ENCODE measurements at regions not wholly inside any gene's neighbourhood (a gene's known extent, or its start where the extent isn't known, plus 50 kb on each side); places are given as distances from the start of the nearest gene placed in this dataset.

DNA sequence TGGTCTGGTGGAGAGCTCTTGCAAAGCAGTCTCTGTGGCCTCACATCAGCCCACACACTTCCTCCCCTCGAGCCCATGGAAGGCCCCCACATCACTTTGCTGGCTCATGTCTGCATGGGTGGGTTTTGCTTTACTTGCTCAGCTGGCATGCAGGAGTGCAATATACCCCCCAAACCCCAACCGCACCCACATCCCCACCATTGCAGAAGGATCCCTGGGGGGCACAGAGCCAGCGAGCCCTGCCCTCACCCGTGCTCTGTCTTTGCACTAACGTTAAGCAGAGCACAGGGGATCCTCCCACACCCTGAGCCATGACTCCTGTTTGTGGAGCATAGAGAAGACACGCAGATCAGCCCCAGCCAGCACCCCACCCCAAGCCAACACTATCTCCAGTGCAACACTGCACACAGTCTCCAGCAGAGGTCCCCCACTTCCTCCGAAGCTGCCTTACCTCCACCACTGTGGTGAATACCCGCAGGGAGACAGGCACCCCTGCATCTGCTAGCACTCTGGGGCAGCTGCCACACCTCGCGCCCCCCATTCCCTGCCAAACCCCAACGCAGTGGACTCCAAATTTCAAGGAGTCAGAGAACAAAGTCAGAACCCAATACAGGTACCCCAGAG, 177.8 kb upstream of the RGPD4 start:
- no peak for DNase-seq
- Histone ChIP-seq H3K27me3 (no peaks in the 10 kb centered on the region), H3K4me1 (no peaks in the 10 kb centered on the region), H3K9me3 (peaks cover 0 to 20% (median 0%) of the 10 kb centered on the region in 3 donors), H3K36me3 (no peaks in the 10 kb centered on the region), H3K27ac (no peak overlapping the region), H3K4me3 (no peak overlapping the region)
- intact Hi-C loops (cut with DNase I): no loop called here
- WGBS, 2 donors: 80% methylated on average over 2 of the region's 11 CpGs; no CpG with 5 or more reads in 1 of the 2 donors
- TF ChIP-seq CTCF (IDR thresholded peaks at IDR 0.05) (no peak), POLR2A (IDR thresholded peaks at IDR 0.05) (no peak)

- Histone ChIP-seq H3K27me3 (no peaks in the 10 kb centered on the region), H3K4me1 (no peaks in the 10 kb centered on the region), H3K36me3 (no peaks in the 10 kb centered on the region), H3K27ac (no peak overlapping the region), H3K9me3 (no peaks in the 10 kb centered on the region), H3K4me3 (no peak overlapping the region)
- 68 to 80% methylated on average over 3 of the region's 3 CpGs for WGBS, 2 donors
- intact Hi-C loops (cut with DNase I): no loop called here
- no peak for DNase-seq
- TF ChIP-seq CTCF (IDR thresholded peaks at IDR 0.05): no peak
- TF ChIP-seq POLR2A (IDR thresholded peaks at IDR 0.05): no peak
Observed at GRCh38 chr2:107657049-107657448, 169.6 kb upstream of the RGPD4 start.

DNA sequence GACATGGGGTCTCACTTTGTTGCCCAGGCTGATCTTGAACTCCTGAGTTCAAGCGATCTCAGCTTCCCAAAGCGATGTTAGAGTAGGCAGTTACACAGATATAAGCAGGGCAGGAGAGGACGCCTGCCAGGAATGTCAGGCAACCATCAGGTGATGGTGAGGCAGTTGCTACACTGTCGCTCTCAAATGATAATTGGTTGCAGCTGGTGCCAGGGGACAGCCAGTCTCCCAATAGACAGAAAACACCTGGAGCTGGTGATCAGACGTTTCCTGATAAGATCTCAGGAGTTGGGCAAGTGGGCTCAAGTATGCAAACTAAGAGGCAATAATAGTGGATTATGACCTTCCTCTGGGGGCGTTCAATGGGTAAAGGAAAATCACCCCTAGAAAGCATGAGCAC, 163.1 kb upstream of the RGPD4 start:
- 58 to 65% methylated on average over 3 to 6 of the region's 6 CpGs for WGBS, 2 donors
- Histone ChIP-seq H3K4me3 (no peak overlapping the region), H3K9me3 (no peaks in the 10 kb centered on the region), H3K27ac (no peak overlapping the region), H3K36me3 (no peaks in the 10 kb centered on the region), H3K4me1 (no peaks in the 10 kb centered on the region), H3K27me3 (no peaks in the 10 kb centered on the region)
- no peak for TF ChIP-seq POLR2A (IDR thresholded peaks at IDR 0.05)
- TF ChIP-seq CTCF (IDR thresholded peaks at IDR 0.05): no peak
- no peak for DNase-seq
- intact Hi-C loops (cut with DNase I): no loop called here

DNA sequence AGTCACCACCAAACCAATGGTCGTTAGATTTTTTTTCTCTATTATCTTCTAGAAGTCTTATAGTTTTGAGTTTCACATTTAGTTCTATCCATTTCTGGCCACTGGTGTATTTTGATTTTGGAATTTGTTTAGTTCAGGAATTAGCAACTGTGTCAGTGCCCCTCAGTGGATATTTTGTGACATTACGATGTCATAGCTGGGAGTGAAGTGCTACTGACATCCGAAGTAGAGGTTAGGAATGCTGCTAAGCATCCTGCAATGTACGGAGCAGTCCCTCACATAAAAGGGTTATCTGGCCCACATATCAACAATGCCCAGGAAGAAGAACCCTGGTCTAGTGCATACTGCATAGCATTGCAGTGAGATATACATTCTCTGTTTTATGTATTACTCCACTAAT, 157.4 kb upstream of the RGPD4 start:
- intact Hi-C loops (cut with DNase I): no loop called here
- H3K27me3 ChIP-seq: no peaks in the 10 kb centered on the region
- TF ChIP-seq POLR2A (IDR thresholded peaks at IDR 0.05) (no peak), CTCF (IDR thresholded peaks at IDR 0.05) (peak in 2 of 6 experiments; percentile 25 to 48)
- H3K4me1 ChIP-seq: no peaks in the 10 kb centered on the region
- 35 to 56% methylated on average over 4 of the region's 4 CpGs for WGBS, 2 donors
- H3K4me3 ChIP-seq: no peak overlapping the region
- H3K9me3 ChIP-seq: peaks cover 0 to 18% (median 9%) of the 10 kb centered on the region in 3 donors
- no peaks in the 10 kb centered on the region for H3K36me3 ChIP-seq
- no peak overlapping the region for H3K27ac ChIP-seq
- no peak for DNase-seq

GRCh38 chr2:107681936-107682335, 144.8 kb upstream of the RGPD4 start:
- Histone ChIP-seq H3K36me3 (no peaks in the 10 kb centered on the region), H3K4me1 (no peaks in the 10 kb centered on the region), H3K27me3 (no peaks in the 10 kb centered on the region), H3K27ac (no peak overlapping the region), H3K9me3 (no peaks in the 10 kb centered on the region), H3K4me3 (no peak overlapping the region)
- TF ChIP-seq CTCF (IDR thresholded peaks at IDR 0.05) (no peak), POLR2A (IDR thresholded peaks at IDR 0.05) (no peak)
- intact Hi-C loops (cut with DNase I): no loop called here
- WGBS, 2 donors: 88 to 95% methylated on average over 5 to 8 of the region's 8 CpGs
- no peak for DNase-seq

Measured in esophagus squamous epithelium (tissue), 5 donors.